HCT116 (cell line): ENCODE measurements at regions not wholly inside any gene's neighbourhood (a gene's known extent, or its start where the extent isn't known, plus 50 kb on each side); places are given as distances from the start of the nearest gene placed in this dataset.

ENCODE experiments used
- ATAC-seq: fragments of 200-7000 bp; cut with Tn5 transposase; 2 replicates; pipeline ENCODE4 v1.9.1; 2020; ENCODE audit warnings: mild to moderate bottlenecking, moderate library complexity
- BruUV-seq: library from RNA; stranded (reverse); fragments of 400-500 nt; replicated peaks from 2 replicates; lab custom pipeline; 2021; lab: Mats Ljungman, UMichigan
- CTCF ChIA-PET: fragments of 300-600 bp; sonication (Branson Sonifier 250); formaldehyde crosslinking; loops from one replicate; lab custom pipeline; 2021; ENCODE audit warnings: antibody characterized with exemption; lab: Charles Lee
- POLR2A ChIA-PET: fragments of 300-600, 350-600 bp; sonication (Branson Sonifier 250); formaldehyde crosslinking; loops from one replicate; lab custom pipeline; 2021; ENCODE audit warnings: antibody characterized with exemption; lab: Charles Lee
- RAD21 ChIA-PET, 2 experiments: fragments of 300-600 bp; sonication (Branson Sonifier 250); formaldehyde crosslinking; loops; one replicate each; lab custom pipeline; 2023; ENCODE audit warnings: low total read pairs in 2 of 2; ENCODE audit not compliant: uncharacterized antibody in 2 of 2, unreplicated experiment in 2 of 2, low non-redundant PET in 1 of 2; lab: Charles Lee
- DNase-seq: peaks from one replicate; pipeline ENCODE4 v3.0.0-alpha.2; 2010; ENCODE audit warnings: low read depth, low spot score
- H2AFZ ChIP-seq: fragments of 200-600 bp; shearing (Covaris generic), sonication (generic); 2 replicates; pipeline ENCODE4 v1.6.1; 2017; ENCODE audit warnings: low read depth, mixed run types, mixed read lengths, antibody characterized with exemption, low read length; ENCODE audit not compliant: poor library complexity, severe bottlenecking
- H3K27ac ChIP-seq: 2 replicates; pipeline ENCODE4 v1.5.1; 2012; ENCODE audit warnings: low read depth, low read length
- H3K27me3 ChIP-seq: fragments of 200-600 bp; sonication (generic); 2 replicates; pipeline ENCODE4 v1.6.1; 2016; ENCODE audit warnings: mixed run types, low read length, mixed read lengths; ENCODE audit not compliant: insufficient read depth
- H3K36me3 ChIP-seq, 2 experiments: fragments of 200-500 bp in 1 of 2; fragments of 200-600 bp in 1 of 2; sonication (Bioruptor generic) in 1 of 2; sonication (generic) in 1 of 2; 2 replicates each; pipeline versions ENCODE4 v1.5.1 to v1.6.1; 2014 to 2016; ENCODE audit warnings: low read length in 2 of 2, inconsistent platforms in 1 of 2, mixed read lengths in 1 of 2, mixed run types in 1 of 2; ENCODE audit not compliant: insufficient read depth in 2 of 2, control insufficient read depth in 1 of 2
- H3K4me1 ChIP-seq, 2 experiments: fragments of 200-600 bp in 1 of 2; sonication (generic) in 1 of 2; 2 replicates each; pipeline versions ENCODE4 v1.5.1 to v1.6.1; 2012 to 2017; ENCODE audit warnings: low read length in 2 of 2, inconsistent platforms in 1 of 2, mild to moderate bottlenecking in 1 of 2, mixed read lengths in 1 of 2, mixed run types in 1 of 2, moderate library complexity in 1 of 2; ENCODE audit not compliant: insufficient read depth in 2 of 2, control insufficient read depth in 1 of 2
- H3K4me2 ChIP-seq: fragments of 200-600 bp; sonication (generic); 2 replicates; pipeline ENCODE4 v1.6.1; 2017; ENCODE audit warnings: mixed run types, low read length, mixed read lengths
- H3K4me3 ChIP-seq, 2 experiments: fragments of 200-600 bp in 1 of 2; sonication (generic) in 1 of 2; replicated peaks in 1 of 2; 2 replicates each; pipeline ENCODE4 v1.5.1; 2011 to 2016; ENCODE audit warnings: low read length in 2 of 2, control low read depth in 1 of 2, low read depth in 1 of 2, mild to moderate bottlenecking in 1 of 2, mixed read lengths in 1 of 2, mixed run types in 1 of 2
- H3K79me2 ChIP-seq: fragments of 200-600 bp; sonication (generic); 2 replicates; pipeline ENCODE4 v1.6.1; 2017; ENCODE audit warnings: mild to moderate bottlenecking, mixed run types, low read length, moderate library complexity, mixed read lengths; ENCODE audit not compliant: insufficient read depth
- H3K9ac ChIP-seq: fragments of 200-600 bp; sonication (generic); 2 replicates; pipeline ENCODE4 v1.6.1; 2016; ENCODE audit warnings: low read length, mixed read lengths
- H3K9me2 ChIP-seq: fragments of 200-600 bp; sonication (generic), shearing (Covaris generic); 2 replicates; pipeline ENCODE4 v1.6.1; 2017; ENCODE audit warnings: mixed run types, mild to moderate bottlenecking, moderate library complexity; ENCODE audit not compliant: insufficient read depth
- H3K9me3 ChIP-seq, 2 experiments: fragments of 200-500 bp in 1 of 2; fragments of 200-600 bp in 1 of 2; sonication (Bioruptor generic) in 1 of 2; sonication (generic) in 1 of 2; 2 replicates each; pipeline ENCODE4 v1.6.1; 2014 to 2017; ENCODE audit warnings: low read length in 2 of 2, mixed read lengths in 2 of 2, inconsistent platforms in 1 of 2, low read depth in 1 of 2, mild to moderate bottlenecking in 1 of 2, mixed run types in 1 of 2, moderate library complexity in 1 of 2; ENCODE audit not compliant: control insufficient read depth in 1 of 2, insufficient read depth in 1 of 2
- H4K20me1 ChIP-seq: fragments of 200-600 bp; sonication (generic), shearing (Covaris generic); 2 replicates; pipeline ENCODE4 v1.6.1; 2017; ENCODE audit warnings: mixed run types, mild to moderate bottlenecking, moderate library complexity; ENCODE audit not compliant: insufficient read depth
- CBX3 ChIP-seq: IDR thresholded peaks from 2 replicates; pipeline ENCODE4 v1.6.1; 2012; ENCODE audit warnings: low read depth
- CEBPB ChIP-seq: IDR thresholded peaks from 2 replicates; pipeline ENCODE4 v1.6.1; 2012; ENCODE audit warnings: low read depth
- EGR1 ChIP-seq: IDR thresholded peaks from 2 replicates; pipeline ENCODE4 v1.6.1; 2012; ENCODE audit warnings: low read depth
- ELF1 ChIP-seq: IDR thresholded peaks from 2 replicates; pipeline ENCODE4 v1.6.1; 2012; ENCODE audit warnings: low read depth, borderline replicate concordance
- EZH2 ChIP-seq: fragments of 200-600 bp; sonication (generic); IDR thresholded peaks from 2 replicates; pipeline ENCODE4 v1.6.1; 2017; ENCODE audit warnings: antibody characterized with exemption, mixed run types
- EZH2phosphoT487 ChIP-seq: fragments of 200-600 bp; IDR thresholded peaks from 2 replicates; pipeline ENCODE4 v1.6.1; 2018; ENCODE audit warnings: antibody characterized with exemption, borderline replicate concordance
- FOSL1 ChIP-seq: IDR thresholded peaks from 2 replicates; pipeline ENCODE4 v1.6.1; 2012; ENCODE audit warnings: low read depth
- JUND ChIP-seq: IDR thresholded peaks from 2 replicates; pipeline ENCODE4 v1.6.1; 2012
- POLR2A ChIP-seq: IDR thresholded peaks from 2 replicates; pipeline ENCODE4 v1.7.0; 2011; ENCODE audit warnings: borderline replicate concordance; ENCODE audit not compliant: insufficient read depth, insufficient read length; ENCODE audit errors: extremely low read depth
- POLR2AphosphoS5 ChIP-seq: IDR thresholded peaks from 2 replicates; pipeline ENCODE4 v1.6.1; 2011; ENCODE audit warnings: mild to moderate bottlenecking, low read depth, low read length, moderate library complexity
- RAD21 ChIP-seq: IDR thresholded peaks from 2 replicates; pipeline ENCODE4 v1.6.1; 2012; ENCODE audit warnings: low read depth, mild to moderate bottlenecking
- SIN3A ChIP-seq: IDR thresholded peaks from 2 replicates; pipeline ENCODE4 v1.6.1; 2012; ENCODE audit warnings: low read depth
- SP1 ChIP-seq: IDR thresholded peaks from 2 replicates; pipeline ENCODE4 v1.6.1; 2012; ENCODE audit warnings: low read depth
- SRF ChIP-seq: IDR thresholded peaks from 2 replicates; pipeline ENCODE4 v1.6.1; 2012; ENCODE audit warnings: low read depth
- YY1 ChIP-seq: IDR thresholded peaks from 2 replicates; pipeline ENCODE4 v1.6.1; 2011; ENCODE audit warnings: low read length, low read depth, moderate library complexity, mild to moderate bottlenecking; ENCODE audit not compliant: insufficient replicate concordance; ENCODE audit errors: extremely low read depth
- ZBTB33 ChIP-seq: IDR thresholded peaks from 2 replicates; pipeline ENCODE4 v1.6.1; 2011; ENCODE audit warnings: mild to moderate bottlenecking, low read length, moderate library complexity; ENCODE audit not compliant: insufficient replicate concordance; ENCODE audit errors: extremely low read depth
- ZFX ChIP-seq: fragments of 450-650 bp; IDR thresholded peaks from 2 replicates; pipeline ENCODE4 v1.6.1; 2017
- ZNF274 ChIP-seq: fragments of 200-500 bp; sonication (Bioruptor generic); IDR thresholded peaks from 2 replicates; pipeline ENCODE4 v1.6.1; 2014; ENCODE audit warnings: mild to moderate bottlenecking, low read depth, low read length, inconsistent platforms
- intact Hi-C: fragments of 100-400 bp; cut with micrococcal nuclease; formaldehyde crosslinking; loops from 2 replicates; pipeline ENCODE4 v1.10.0; 2022
- TF ChIP-seq, protein P1 (sequence below), 3 experiments: fragments of 200-600 bp in 1 of 3; sonication (generic) in 1 of 3; IDR thresholded peaks in 2 of 3; conservative IDR thresholded peaks in 1 of 3; 2 replicates each; pipeline ENCODE4 v1.5.1; 2012 to 2017; ENCODE audit warnings: low read depth in 2 of 3, low read length in 2 of 3, antibody characterized with exemption in 1 of 3, borderline replicate concordance in 1 of 3, control low read depth in 1 of 3, mild to moderate bottlenecking in 1 of 3, mixed read lengths in 1 of 3, mixed run types in 1 of 3, moderate library complexity in 1 of 3; ENCODE audit not compliant: insufficient read depth in 1 of 3
- TF ChIP-seq, protein P2 (sequence below): IDR thresholded peaks from 2 replicates; pipeline ENCODE4 v1.6.1; 2012

GRCh38 chr6:12232339-12232738 is 57.8 kb upstream of the EDN1 start:
- Histone ChIP-seq H3K79me2 (no peaks in the 10 kb centered on the region), H4K20me1 (no peaks in the 10 kb centered on the region), H3K9ac (no peak overlapping the region), H3K4me3 (no peak overlapping the region), H3K4me1 (no peaks in the 10 kb centered on the region), H3K27me3 (no peaks in the 10 kb centered on the region), H3K9me3 (no peaks in the 10 kb centered on the region), H3K4me2 (no peak overlapping the region), H3K27ac (no peak overlapping the region), H3K9me2 (no peaks in the 10 kb centered on the region), H2AFZ (no peak overlapping the region), H3K36me3 (no peaks in the 10 kb centered on the region)
- ChIA-PET CTCF (interaction anchor here (2.0 kb wide), 2 partner anchors 577 to 613 kb away, joined by 15 to 31 read pairs; no protein-coding TSS in a partner anchor), POLR2A (interaction anchor here (1.3 kb wide), 1 partner anchor 577 kb away, joined by 4 read pairs; no protein-coding TSS in a partner anchor), RAD21 (interaction anchor here in 1 of 2 experiments (1.2 kb wide), 1 partner anchor 576 kb away, joined by 4 read pairs; no protein-coding TSS in a partner anchor)
- DNase-seq: no peak
- intact Hi-C loops: loop anchor here (10.0 kb wide), 1 partner anchor 218 kb away; the partner anchor contains the start of gene HIVEP1
- ATAC-seq: no peak
- no TSS peak for BruUV-seq
- TF ChIP-seq EZH2 (no peak), POLR2AphosphoS5 (no peak), FOSL1 (no peak), JUND (no peak), EGR1 (no peak), SRF (no peak), POLR2A (no peak), ZNF274 (no peak), YY1 (no peak), ZFX (no peak), CEBPB (no peak), ELF1 (no peak), ZBTB33 (no peak), SIN3A (no peak), CBX3 (no peak), RAD21 (no peak), EZH2phosphoT487 (no peak), SP1 (no peak)
- TF ChIP-seq, protein P1, sequence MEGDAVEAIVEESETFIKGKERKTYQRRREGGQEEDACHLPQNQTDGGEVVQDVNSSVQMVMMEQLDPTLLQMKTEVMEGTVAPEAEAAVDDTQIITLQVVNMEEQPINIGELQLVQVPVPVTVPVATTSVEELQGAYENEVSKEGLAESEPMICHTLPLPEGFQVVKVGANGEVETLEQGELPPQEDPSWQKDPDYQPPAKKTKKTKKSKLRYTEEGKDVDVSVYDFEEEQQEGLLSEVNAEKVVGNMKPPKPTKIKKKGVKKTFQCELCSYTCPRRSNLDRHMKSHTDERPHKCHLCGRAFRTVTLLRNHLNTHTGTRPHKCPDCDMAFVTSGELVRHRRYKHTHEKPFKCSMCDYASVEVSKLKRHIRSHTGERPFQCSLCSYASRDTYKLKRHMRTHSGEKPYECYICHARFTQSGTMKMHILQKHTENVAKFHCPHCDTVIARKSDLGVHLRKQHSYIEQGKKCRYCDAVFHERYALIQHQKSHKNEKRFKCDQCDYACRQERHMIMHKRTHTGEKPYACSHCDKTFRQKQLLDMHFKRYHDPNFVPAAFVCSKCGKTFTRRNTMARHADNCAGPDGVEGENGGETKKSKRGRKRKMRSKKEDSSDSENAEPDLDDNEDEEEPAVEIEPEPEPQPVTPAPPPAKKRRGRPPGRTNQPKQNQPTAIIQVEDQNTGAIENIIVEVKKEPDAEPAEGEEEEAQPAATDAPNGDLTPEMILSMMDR (IDR thresholded peaks at IDR 0.05 in 2 of 3, conservative IDR thresholded peaks at IDR 0.05 in 1 of 3; ENCODE audit: borderline replicate concordance in 1 of 3, insufficient read depth in 1 of 3, low read depth in 2 of 3, low read length in 2 of 3): no peak
- TF ChIP-seq, protein P2, sequence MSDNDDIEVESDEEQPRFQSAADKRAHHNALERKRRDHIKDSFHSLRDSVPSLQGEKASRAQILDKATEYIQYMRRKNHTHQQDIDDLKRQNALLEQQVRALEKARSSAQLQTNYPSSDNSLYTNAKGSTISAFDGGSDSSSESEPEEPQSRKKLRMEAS: no peak
